ENCODE measurements at regions not wholly inside any gene's neighbourhood (a gene's known extent, or its start where the extent isn't known, plus 50 kb on each side); places are given as distances from the start of the nearest gene placed in this dataset.

GRCh38 chr5:155919126-155919525, 407.8 kb upstream of the SGCD start (continued):
- TF ChIP-seq CHD7 (IDR thresholded peaks at IDR 0.05; ENCODE audit: insufficient replicate concordance, low read length): no peak
- no peak for TF ChIP-seq EGR1 (IDR thresholded peaks at IDR 0.05; ENCODE audit: borderline replicate concordance, low read depth, low read length)
- TF ChIP-seq CHD1 (IDR thresholded peaks at IDR 0.05; ENCODE audit: low read depth, low read length): no peak
- no peak for TF ChIP-seq SAP30 (IDR thresholded peaks at IDR 0.05; ENCODE audit: insufficient read depth, insufficient replicate concordance, low read length)
- TF ChIP-seq CTBP2 (IDR thresholded peaks at IDR 0.05; ENCODE audit: borderline replicate concordance, insufficient read depth, insufficient read length, low read length): no peak

Measured in H1 (cell line).